ENCODE measurements at regions not wholly inside any gene's neighbourhood (a gene's known extent, or its start where the extent isn't known, plus 50 kb on each side); places are given as distances from the start of the nearest gene placed in this dataset.

DNA sequence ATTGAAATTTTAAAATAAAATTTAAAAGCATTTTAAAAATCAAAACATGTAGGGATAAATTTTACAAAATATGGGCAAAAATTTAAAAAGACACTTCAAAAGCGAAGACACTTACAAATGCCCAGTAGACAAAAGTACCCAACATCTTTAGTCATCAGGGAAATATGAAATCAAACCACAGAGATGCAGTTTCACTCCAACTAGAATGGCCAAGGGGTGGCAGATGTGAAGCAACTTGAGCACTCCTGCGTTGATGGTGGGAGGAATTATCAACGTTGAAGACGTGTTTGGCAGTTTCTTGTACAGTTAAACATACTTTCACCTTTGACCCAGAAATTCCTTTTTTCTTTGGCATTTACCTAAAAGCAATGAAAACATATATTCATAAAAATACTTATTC is 518.0 kb upstream of the SGCG start:
- TF ChIP-seq POLR2AphosphoS5 (IDR thresholded peaks at IDR 0.05) (no peak), EP300 (IDR thresholded peaks at IDR 0.05) (no peak), POLR2A (IDR thresholded peaks at IDR 0.05) (no peak)
- TF ChIP-seq, protein P1, sequence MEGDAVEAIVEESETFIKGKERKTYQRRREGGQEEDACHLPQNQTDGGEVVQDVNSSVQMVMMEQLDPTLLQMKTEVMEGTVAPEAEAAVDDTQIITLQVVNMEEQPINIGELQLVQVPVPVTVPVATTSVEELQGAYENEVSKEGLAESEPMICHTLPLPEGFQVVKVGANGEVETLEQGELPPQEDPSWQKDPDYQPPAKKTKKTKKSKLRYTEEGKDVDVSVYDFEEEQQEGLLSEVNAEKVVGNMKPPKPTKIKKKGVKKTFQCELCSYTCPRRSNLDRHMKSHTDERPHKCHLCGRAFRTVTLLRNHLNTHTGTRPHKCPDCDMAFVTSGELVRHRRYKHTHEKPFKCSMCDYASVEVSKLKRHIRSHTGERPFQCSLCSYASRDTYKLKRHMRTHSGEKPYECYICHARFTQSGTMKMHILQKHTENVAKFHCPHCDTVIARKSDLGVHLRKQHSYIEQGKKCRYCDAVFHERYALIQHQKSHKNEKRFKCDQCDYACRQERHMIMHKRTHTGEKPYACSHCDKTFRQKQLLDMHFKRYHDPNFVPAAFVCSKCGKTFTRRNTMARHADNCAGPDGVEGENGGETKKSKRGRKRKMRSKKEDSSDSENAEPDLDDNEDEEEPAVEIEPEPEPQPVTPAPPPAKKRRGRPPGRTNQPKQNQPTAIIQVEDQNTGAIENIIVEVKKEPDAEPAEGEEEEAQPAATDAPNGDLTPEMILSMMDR (IDR thresholded peaks at IDR 0.05) = no peak
